IMR-90 (cell line): ENCODE measurements at regions not wholly inside any gene's neighbourhood (a gene's known extent, or its start where the extent isn't known, plus 50 kb on each side); places are given as distances from the start of the nearest gene placed in this dataset.

Experiments used
- ATAC-seq: fragments of 200-7000 bp; cut with Tn5 transposase; 2 replicates; pipeline ENCODE4 v1.9.1; 2020; ENCODE audit warnings: low read depth, mild to moderate bottlenecking, moderate library complexity
- BruUV-seq: library from RNA; stranded (reverse); fragments of 400-500 nt; replicated peaks from 2 replicates; lab custom pipeline; 2021; lab: Mats Ljungman, UMichigan
- CTCF ChIA-PET: fragments of 300-600 bp; formaldehyde crosslinking; extraction: SDS; loops from one replicate; lab custom pipeline; 2021; ENCODE audit warnings: antibody characterized with exemption; lab: Yijun Ruan, JAX
- POLR2A ChIA-PET: fragments of 300-600 bp; sonication (Branson Sonifier 250); formaldehyde crosslinking; loops from one replicate; lab custom pipeline; 2022; ENCODE audit warnings: antibody characterized with exemption; ENCODE audit not compliant: unreplicated experiment; lab: Charles Lee
- DNase-seq: peaks from one replicate; pipeline ENCODE4 v3.0.0; 2013
- H2AFZ ChIP-seq: replicated peaks from 2 replicates; pipeline ENCODE3; 2013; ENCODE audit warnings: low read length, mild to moderate bottlenecking; ENCODE audit not compliant: poor library complexity
- H2AK5ac ChIP-seq: 2 replicates; pipeline ENCODE4 v1.6.1; 2013; ENCODE audit warnings: low read depth, low read length, inconsistent platforms
- H2AK9ac ChIP-seq: replicated peaks from 2 replicates; pipeline ENCODE3; 2013; ENCODE audit warnings: mild to moderate bottlenecking, low read depth, low read length, moderate library complexity; ENCODE audit not compliant: poor library complexity
- H2BK120ac ChIP-seq: 2 replicates; pipeline ENCODE4 v1.6.1; 2013; ENCODE audit warnings: low read depth, low read length, inconsistent platforms
- H2BK15ac ChIP-seq: 3 replicates; pipeline ENCODE4 v1.6.1; 2013; ENCODE audit warnings: low read depth, low read length, inconsistent platforms
- H2BK20ac ChIP-seq: 2 replicates; pipeline ENCODE4 v1.6.1; 2013; ENCODE audit warnings: low read depth, mild to moderate bottlenecking, inconsistent platforms, low read length, moderate library complexity
- H2BK5ac ChIP-seq: 2 replicates; pipeline ENCODE4 v1.6.1; 2013; ENCODE audit warnings: mild to moderate bottlenecking, low read depth, low read length, inconsistent platforms; ENCODE audit not compliant: poor library complexity, severe bottlenecking
- H3K14ac ChIP-seq: replicated peaks from 2 replicates; pipeline ENCODE4 v1.6.1; 2013; ENCODE audit warnings: low read depth, low read length, inconsistent platforms
- H3K18ac ChIP-seq: 2 replicates; pipeline ENCODE4 v1.6.1; 2013; ENCODE audit warnings: low read depth, low read length, control low read depth
- H3K23ac ChIP-seq: 2 replicates; pipeline ENCODE4 v1.6.1; 2013; ENCODE audit warnings: low read depth, low read length, inconsistent platforms
- H3K27ac ChIP-seq: 2 replicates; pipeline ENCODE4 v1.5.1; 2013; ENCODE audit warnings: mild to moderate bottlenecking, control low read depth, low read length; ENCODE audit not compliant: insufficient read depth
- H3K27me3 ChIP-seq: 2 replicates; pipeline ENCODE4 v1.6.1; 2013; ENCODE audit warnings: low read length; ENCODE audit not compliant: control insufficient read depth, insufficient read depth
- H3K36me3 ChIP-seq: 2 replicates; pipeline ENCODE4 v1.6.1; 2013; ENCODE audit warnings: low read length, mixed read lengths; ENCODE audit not compliant: control insufficient read depth, insufficient read depth
- H3K4ac ChIP-seq: 2 replicates; pipeline ENCODE4 v1.6.1; 2013; ENCODE audit warnings: low read depth, low read length, inconsistent platforms
- H3K4me1 ChIP-seq: 2 replicates; pipeline ENCODE4 v1.6.1; 2013; ENCODE audit warnings: low read length, mixed read lengths; ENCODE audit not compliant: control insufficient read depth, insufficient read depth
- H3K4me2 ChIP-seq: 2 replicates; pipeline ENCODE4 v1.6.1; 2013; ENCODE audit warnings: low read depth, mild to moderate bottlenecking, control low read depth, low read length, moderate library complexity
- H3K4me3 ChIP-seq: 2 replicates; pipeline ENCODE4 v1.5.1; 2013; ENCODE audit warnings: low read depth, mild to moderate bottlenecking, control low read depth, low read length, moderate library complexity; ENCODE audit not compliant: insufficient read depth
- H3K56ac ChIP-seq: 2 replicates; pipeline ENCODE4 v1.6.1; 2013; ENCODE audit warnings: low read length, inconsistent platforms; ENCODE audit not compliant: insufficient read depth; ENCODE audit errors: extremely low read depth
- H3K79me1 ChIP-seq, 2 experiments: 2 replicates each; pipeline ENCODE4 v1.6.1; 2013; ENCODE audit warnings: low read length in 2 of 2, inconsistent platforms in 1 of 2, low read depth in 1 of 2
- H3K9ac ChIP-seq: 2 replicates; pipeline ENCODE4 v1.6.1; 2013; ENCODE audit warnings: low read depth, low read length, control low read depth
- H3K9me1 ChIP-seq: 2 replicates; pipeline ENCODE4 v1.6.1; 2013; ENCODE audit warnings: low read length, inconsistent platforms; ENCODE audit not compliant: insufficient read depth
- H3K9me3 ChIP-seq: 2 replicates; pipeline ENCODE4 v1.6.1; 2013; ENCODE audit warnings: low read length; ENCODE audit not compliant: control insufficient read depth, insufficient read depth
- H4K20me1 ChIP-seq: 2 replicates; pipeline ENCODE4 v1.6.1; 2013; ENCODE audit warnings: low read length, inconsistent platforms; ENCODE audit not compliant: insufficient read depth
- H4K5ac ChIP-seq: 2 replicates; pipeline ENCODE4 v1.6.1; 2013; ENCODE audit warnings: mild to moderate bottlenecking, low read depth, low read length, control low read depth
- H4K8ac ChIP-seq, 2 experiments: 2 replicates each; pipeline ENCODE4 v1.6.1; 2013; ENCODE audit warnings: low read depth in 2 of 2, low read length in 2 of 2, control low read depth in 1 of 2, inconsistent platforms in 1 of 2
- H4K91ac ChIP-seq: 2 replicates; pipeline ENCODE4 v1.6.1; 2013; ENCODE audit warnings: low read depth, low read length, inconsistent platforms; ENCODE audit not compliant: insufficient read depth
- CEBPB ChIP-seq: IDR thresholded peaks from 2 replicates; pipeline ENCODE4 v1.6.1; 2012; ENCODE audit warnings: low read depth, low read length, improper control_type of control experiment
- ELK1 ChIP-seq: fragments of 150-350 bp; IDR thresholded peaks from 2 replicates; pipeline ENCODE4 v1.6.1; 2016; ENCODE audit warnings: low read depth, mild to moderate bottlenecking, low read length, moderate library complexity, borderline replicate concordance
- FOS ChIP-seq: fragments of 150-350 bp; IDR thresholded peaks from 2 replicates; pipeline ENCODE4 v1.6.1; 2016; ENCODE audit warnings: low read depth, low read length
- MAFK ChIP-seq: IDR thresholded peaks from 2 replicates; pipeline ENCODE4 v1.6.1; 2012; ENCODE audit warnings: low read depth, low read length, improper control_type of control experiment
- WGBS, 2 experiments: methylation state at CpG; one replicate each; pipeline versions ENCODE4 v1.1.5 to v1.1.7; 2013; ENCODE audit warnings: missing lambda C conversion rate in 2 of 2; ENCODE audit not compliant: insufficient read length in 1 of 2; ENCODE audit errors: extremely low coverage in 2 of 2; 5-methylcytosine and 5-hydroxymethylcytosine counted together
- dilution Hi-C: fragments of 300-500 bp; cut with HindIII; formaldehyde crosslinking; loops from one replicate; pipeline ENCODE4 v1.14.3; 2018; ENCODE audit warnings: low sequenced_read_pairs; ENCODE audit not compliant: unreplicated experiment
- in situ Hi-C: fragments of 300-500 bp; cut with MboI; formaldehyde crosslinking; loops from 3 replicates; pipeline ENCODE4 v1.14.3; 2019; ENCODE audit warnings: low sequenced_read_pairs, inconsistent platforms, mixed read lengths
- intact Hi-C: fragments of 100-400 bp; cut with micrococcal nuclease; formaldehyde crosslinking; loops from 2 replicates; pipeline ENCODE4 v1.10.0; 2022

DNA sequence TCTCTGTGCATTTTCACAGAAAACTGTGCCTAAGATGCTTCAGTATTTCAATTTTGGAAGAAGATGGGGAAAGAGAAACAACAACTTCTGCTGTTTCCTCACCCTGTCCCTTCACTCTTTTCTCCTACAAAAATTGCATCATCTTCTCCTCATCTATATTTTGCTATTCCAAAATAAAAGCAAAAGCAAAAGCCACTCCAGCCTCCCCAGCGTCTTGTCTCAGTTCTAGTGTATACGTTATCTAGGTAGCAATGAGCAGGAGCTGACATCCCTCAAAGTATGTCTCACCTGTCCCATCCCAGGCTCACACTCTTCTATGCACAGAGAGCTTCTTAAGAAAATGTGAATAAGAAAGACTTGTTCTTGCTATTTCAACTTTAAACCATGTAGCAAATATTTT, 163.8 kb upstream of the TAB2 start:
- Histone ChIP-seq H3K79me1 (no peaks in the 10 kb centered on the region), H4K91ac (no peak overlapping the region), H3K9ac (no peak overlapping the region), H3K23ac (no peak overlapping the region), H3K4me3 (no peak overlapping the region), H3K18ac (no peak overlapping the region), H4K5ac (no peak overlapping the region), H2BK15ac (no peak overlapping the region), H3K36me3 (no peaks in the 10 kb centered on the region), H2AK5ac (no peak overlapping the region), H3K4me1 (no peaks in the 10 kb centered on the region), H3K4me2 (no peak overlapping the region), H2BK20ac (no peak overlapping the region), H3K14ac (no peak overlapping the region), H3K9me3 (no peaks in the 10 kb centered on the region), H3K56ac (no peak overlapping the region), H3K27ac (no peak overlapping the region), H3K4ac (no peak overlapping the region), H2AFZ (no peak overlapping the region), H2BK5ac (no peak overlapping the region), H2BK120ac (no peak overlapping the region), H3K9me1 (no peaks in the 10 kb centered on the region), H2AK9ac (no peak overlapping the region), H3K27me3 (peaks cover 33% of the 10 kb centered on the region), H4K20me1 (no peaks in the 10 kb centered on the region), H4K8ac (no peak overlapping the region)
- ATAC-seq (no peak), DNase-seq (no peak)
- BruUV-seq, result no TSS peak
- in situ Hi-C loops, result no loop called here
- no CpG with 5 or more reads among the region's 2 CpGs for WGBS, 2 experiments
- ChIA-PET POLR2A (no interaction called here), CTCF (no interaction called here)
- no peak for TF ChIP-seq ELK1
- 0 out of 2 replicates have a peak, but pooled peaks have one; percentile 11 for TF ChIP-seq CEBPB
- TF ChIP-seq MAFK, result no peak
- TF ChIP-seq FOS, result no peak
- dilution Hi-C loops, result no loop called here
- intact Hi-C loops, result no loop called here
